OCI-LY1 (cell line): ENCODE measurements at regions not wholly inside any gene's neighbourhood (a gene's known extent, or its start where the extent isn't known, plus 50 kb on each side); places are given as distances from the start of the nearest gene placed in this dataset.

Experiments used
- H2AFZ ChIP-seq: fragments of 200-600 bp; sonication (generic), shearing (Covaris generic); 2 replicates; pipeline ENCODE4 v1.6.0; 2014; ENCODE audit warnings: antibody characterized with exemption, mild to moderate bottlenecking, low read length
- H3F3A ChIP-seq: fragments of 200-600 bp; sonication (generic), shearing (Covaris generic); 2 replicates; pipeline ENCODE4 v1.6.0; 2014; ENCODE audit warnings: mild to moderate bottlenecking, antibody characterized with exemption, low read length, moderate library complexity; ENCODE audit not compliant: insufficient read depth
- H3K27ac ChIP-seq: fragments of 200-600 bp; sonication (generic); 2 replicates; pipeline ENCODE4 v1.5.1; 2014; ENCODE audit warnings: low read length, mixed run types, mild to moderate bottlenecking, low read depth; ENCODE audit not compliant: poor library complexity, severe bottlenecking
- H3K27me3 ChIP-seq: fragments of 200-600 bp; sonication (generic); 2 replicates; pipeline ENCODE4 v1.6.0; 2014; ENCODE audit warnings: antibody characterized with exemption, mild to moderate bottlenecking, low read length, moderate library complexity; ENCODE audit not compliant: insufficient read depth
- H3K36me3 ChIP-seq: fragments of 200-600 bp; sonication (generic); 2 replicates; pipeline ENCODE4 v1.6.1; 2014; ENCODE audit warnings: mild to moderate bottlenecking, antibody characterized with exemption, low read length, moderate library complexity, mixed read lengths; ENCODE audit not compliant: insufficient read depth
- H3K4me1 ChIP-seq: fragments of 200-600 bp; sonication (generic); 2 replicates; pipeline ENCODE4 v1.5.1; 2014; ENCODE audit warnings: mild to moderate bottlenecking, low read length, moderate library complexity; ENCODE audit not compliant: insufficient read depth, severe bottlenecking
- H3K4me2 ChIP-seq: fragments of 200-600 bp; sonication (generic), shearing (Covaris generic); 2 replicates; pipeline ENCODE4 v1.6.1; 2014; ENCODE audit warnings: low read length
- H3K4me3 ChIP-seq: fragments of 200-600 bp; sonication (generic); 2 replicates; pipeline ENCODE4 v1.5.1; 2014; ENCODE audit warnings: low read length, low read depth, mild to moderate bottlenecking, mixed read lengths; ENCODE audit not compliant: poor library complexity, severe bottlenecking
- H3K79me2 ChIP-seq: fragments of 200-600 bp; shearing (Covaris generic); 2 replicates; pipeline ENCODE4 v1.6.1; 2016; ENCODE audit warnings: mixed run types, low read length, mixed read lengths; ENCODE audit not compliant: insufficient read depth
- H3K9ac ChIP-seq: fragments of 200-600 bp; sonication (generic), shearing (Covaris generic); 2 replicates; pipeline ENCODE4 v1.6.1; 2014; ENCODE audit warnings: mild to moderate bottlenecking, low read length, mixed read lengths
- H3K9me2 ChIP-seq: fragments of 200-600 bp; sonication (generic), shearing (Covaris generic); 2 replicates; pipeline ENCODE4 v1.6.1; 2014; ENCODE audit warnings: low read depth, mild to moderate bottlenecking, low read length, mixed read lengths
- H3K9me3 ChIP-seq: fragments of 200-600 bp; shearing (Covaris generic); 2 replicates; pipeline ENCODE4 v1.6.1; 2014; ENCODE audit warnings: low read length, mixed read lengths
- H4K20me1 ChIP-seq: fragments of 200-600 bp; sonication (generic), shearing (Covaris generic); 2 replicates; pipeline ENCODE4 v1.6.0; 2016; ENCODE audit warnings: mild to moderate bottlenecking, low read length; ENCODE audit not compliant: insufficient read depth
- EZH2 ChIP-seq: fragments of 200-600 bp; sonication (generic), shearing (Covaris generic); IDR thresholded peaks from 2 replicates; pipeline ENCODE4 v1.8.0; 2017; ENCODE audit warnings: borderline replicate concordance, mixed run types, mild to moderate bottlenecking, antibody characterized with exemption, low read length, moderate library complexity, mixed read lengths
- TF ChIP-seq, protein P1 (sequence below): fragments of 200-600 bp; sonication (generic), shearing (Covaris generic); IDR thresholded peaks from 2 replicates; pipeline ENCODE4 v1.5.1; 2017; ENCODE audit warnings: mild to moderate bottlenecking, antibody characterized with exemption, low read length, moderate library complexity, mixed read lengths

DNA sequence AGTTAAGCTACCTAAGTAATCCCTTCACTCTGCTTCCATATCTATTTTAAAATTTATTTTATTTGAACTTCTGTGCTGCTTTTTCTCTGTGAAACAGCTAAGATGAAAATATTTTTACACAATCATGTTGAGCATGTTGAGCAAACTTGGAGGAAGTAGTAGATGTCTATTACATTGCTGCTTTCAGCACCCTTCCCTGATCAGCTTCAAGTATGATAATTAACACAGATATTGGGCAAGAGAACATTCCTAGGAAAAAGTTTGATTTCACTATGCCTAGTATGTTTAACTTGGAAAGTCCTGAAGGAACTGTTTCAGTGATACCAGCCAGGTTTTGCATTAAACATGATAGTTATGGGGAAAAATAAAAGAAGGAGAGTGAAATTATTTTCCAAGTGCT lies 283.6 kb downstream of the ELAVL2 start:
- no peaks in the 10 kb centered on the region for H4K20me1 ChIP-seq
- H3K9me2 ChIP-seq, result no peaks in the 10 kb centered on the region
- no peak overlapping the region for H3K9ac ChIP-seq
- H3K9me3 ChIP-seq, result no peaks in the 10 kb centered on the region
- H3K4me1 ChIP-seq, result no peaks in the 10 kb centered on the region
- H3K27me3 ChIP-seq, result no peaks in the 10 kb centered on the region
- H3F3A ChIP-seq, result no peaks in the 10 kb centered on the region
- no peaks in the 10 kb centered on the region for H3K36me3 ChIP-seq
- no peak overlapping the region for H3K4me3 ChIP-seq
- TF ChIP-seq EZH2, result no peak
- TF ChIP-seq, protein P1, sequence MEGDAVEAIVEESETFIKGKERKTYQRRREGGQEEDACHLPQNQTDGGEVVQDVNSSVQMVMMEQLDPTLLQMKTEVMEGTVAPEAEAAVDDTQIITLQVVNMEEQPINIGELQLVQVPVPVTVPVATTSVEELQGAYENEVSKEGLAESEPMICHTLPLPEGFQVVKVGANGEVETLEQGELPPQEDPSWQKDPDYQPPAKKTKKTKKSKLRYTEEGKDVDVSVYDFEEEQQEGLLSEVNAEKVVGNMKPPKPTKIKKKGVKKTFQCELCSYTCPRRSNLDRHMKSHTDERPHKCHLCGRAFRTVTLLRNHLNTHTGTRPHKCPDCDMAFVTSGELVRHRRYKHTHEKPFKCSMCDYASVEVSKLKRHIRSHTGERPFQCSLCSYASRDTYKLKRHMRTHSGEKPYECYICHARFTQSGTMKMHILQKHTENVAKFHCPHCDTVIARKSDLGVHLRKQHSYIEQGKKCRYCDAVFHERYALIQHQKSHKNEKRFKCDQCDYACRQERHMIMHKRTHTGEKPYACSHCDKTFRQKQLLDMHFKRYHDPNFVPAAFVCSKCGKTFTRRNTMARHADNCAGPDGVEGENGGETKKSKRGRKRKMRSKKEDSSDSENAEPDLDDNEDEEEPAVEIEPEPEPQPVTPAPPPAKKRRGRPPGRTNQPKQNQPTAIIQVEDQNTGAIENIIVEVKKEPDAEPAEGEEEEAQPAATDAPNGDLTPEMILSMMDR, result no peak
- H2AFZ ChIP-seq, result no peak overlapping the region
- no peak overlapping the region for H3K27ac ChIP-seq
- no peaks in the 10 kb centered on the region for H3K79me2 ChIP-seq
- H3K4me2 ChIP-seq, result no peak overlapping the region

DNA sequence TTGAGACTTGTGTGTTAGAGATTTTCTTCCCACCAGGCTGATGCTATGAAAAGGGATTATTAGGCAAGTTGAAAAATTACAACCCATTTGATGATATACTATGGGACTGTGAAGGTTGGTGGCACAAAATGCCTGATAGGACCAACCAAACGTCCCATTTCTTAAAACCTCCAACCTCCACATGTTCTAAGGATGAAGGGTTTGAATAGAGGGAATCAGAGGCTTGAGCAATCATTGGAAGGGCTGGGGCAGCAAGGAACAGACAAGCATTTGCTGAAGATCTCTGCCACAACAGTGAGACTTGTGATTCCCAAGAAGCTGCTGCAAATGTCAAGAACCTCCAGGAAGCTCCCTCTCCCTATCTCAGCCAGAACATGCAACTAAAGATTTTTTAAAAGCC lies 283.1 kb downstream of the ELAVL2 start:
- Histone ChIP-seq H3F3A (no peaks in the 10 kb centered on the region), H3K9me2 (no peaks in the 10 kb centered on the region), H3K27me3 (no peaks in the 10 kb centered on the region), H3K9ac (no peak overlapping the region), H3K79me2 (no peaks in the 10 kb centered on the region), H3K4me1 (no peaks in the 10 kb centered on the region), H2AFZ (no peak overlapping the region), H4K20me1 (no peaks in the 10 kb centered on the region), H3K4me2 (no peak overlapping the region), H3K9me3 (no peaks in the 10 kb centered on the region), H3K4me3 (no peak overlapping the region), H3K36me3 (no peaks in the 10 kb centered on the region), H3K27ac (no peak overlapping the region)
- TF ChIP-seq, protein P1, result no peak
- no peak for TF ChIP-seq EZH2

DNA sequence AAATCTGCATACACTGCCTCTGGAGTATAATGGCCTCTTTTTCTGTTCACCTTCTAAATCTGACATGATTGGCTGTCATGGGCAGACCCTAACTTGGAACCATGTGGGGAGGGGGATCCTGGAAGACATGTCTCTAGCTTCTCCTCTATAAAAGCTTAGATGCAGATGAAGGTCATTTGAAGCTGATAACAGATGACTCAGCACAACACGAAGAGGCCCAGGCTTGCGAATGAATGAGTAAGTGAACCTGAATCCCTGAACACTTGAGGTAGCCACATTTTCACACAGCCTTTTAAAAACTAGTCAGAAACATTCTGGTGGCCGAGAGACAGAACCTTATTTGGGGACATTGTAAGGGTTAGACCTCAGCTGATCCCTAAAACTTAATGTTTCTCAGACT lies 282.6 kb downstream of the ELAVL2 start:
- Histone ChIP-seq H3F3A (no peaks in the 10 kb centered on the region), H3K36me3 (no peaks in the 10 kb centered on the region), H3K4me2 (no peak overlapping the region), H3K4me1 (no peaks in the 10 kb centered on the region), H4K20me1 (no peaks in the 10 kb centered on the region), H3K9ac (no peak overlapping the region), H3K9me2 (no peaks in the 10 kb centered on the region), H3K79me2 (no peaks in the 10 kb centered on the region), H2AFZ (no peak overlapping the region), H3K27ac (no peak overlapping the region), H3K27me3 (no peaks in the 10 kb centered on the region), H3K4me3 (no peak overlapping the region), H3K9me3 (no peaks in the 10 kb centered on the region)
- TF ChIP-seq, protein P1, result no peak
- TF ChIP-seq EZH2, result no peak
